ENCODE measurements at regions not wholly inside any gene's neighbourhood (a gene's known extent, or its start where the extent isn't known, plus 50 kb on each side); places are given as distances from the start of the nearest gene placed in this dataset.

DNA sequence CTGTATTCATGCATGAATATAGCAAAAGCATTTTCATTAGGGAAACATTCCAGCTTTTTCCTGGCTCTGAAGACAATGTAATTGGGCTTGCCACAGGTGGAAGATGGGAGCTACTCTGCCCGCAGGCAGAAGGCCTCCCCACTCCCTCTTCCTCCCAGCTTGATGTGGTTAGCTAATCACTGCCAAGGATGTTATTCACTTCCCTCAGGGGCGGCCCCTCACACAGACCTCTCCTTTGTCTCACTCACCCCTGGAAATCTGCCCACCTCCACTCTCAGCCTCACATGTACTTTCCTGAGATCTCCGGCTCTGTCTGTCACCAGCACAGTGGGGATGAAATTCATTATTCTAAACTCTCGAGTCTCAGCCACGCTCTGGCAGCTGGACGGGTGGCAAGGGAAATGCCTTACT is 100.7 kb downstream of the ANKRD60 start:
- Histone ChIP-seq H2AFZ (ENCODE audit: control insufficient read depth, low read length) (no peak overlapping the region), H3K36me3 (ENCODE audit: control insufficient read depth in 2 of 2, extremely low read depth in 1 of 2, insufficient read depth in 2 of 2, low read length in 2 of 2) (no peaks in the 10 kb centered on the region), H3K79me2 (ENCODE audit: control insufficient read depth, insufficient read depth, low read length) (no peaks in the 10 kb centered on the region), H3K4me3 (ENCODE audit: control insufficient read depth in 2 of 3, extremely low read depth in 1 of 3, insufficient read depth in 2 of 3, low read depth in 1 of 3, low read length in 3 of 3) (peak overlapping the region in 1 of 3 experiments; percentile 25), H3K9ac (ENCODE audit: control insufficient read depth, extremely low read depth, insufficient read depth, low read length) (peak overlapping the region; percentile 19), H3K9me3 (ENCODE audit: control insufficient read depth, low read depth, low read length) (peaks cover 18% of the 10 kb centered on the region), H3K4me2 (ENCODE audit: control insufficient read depth, extremely low read depth, insufficient read depth, low read depth, low read length) (peak overlapping the region; percentile 68), H4K20me1 (ENCODE audit: control insufficient read depth, extremely low read depth, insufficient read depth, low read length) (no peaks in the 10 kb centered on the region), H3K27me3 (ENCODE audit: control insufficient read depth, extremely low read depth, insufficient read depth, low read length) (peaks cover 24% of the 10 kb centered on the region), H3K4me1 (ENCODE audit: control insufficient read depth, extremely low read depth, insufficient read depth, low read length) (peaks cover 29% of the 10 kb centered on the region), H3K27ac (ENCODE audit: control insufficient read depth, insufficient read depth, low read length) (no peak overlapping the region), H3K9me1 (ENCODE audit: control insufficient read depth, extremely low read depth, insufficient read depth, low read length) (no peaks in the 10 kb centered on the region)
- DNase-seq (ENCODE audit: low read depth, low spot score) (peak; percentile 99), FAIRE-seq (peak; percentile 99)
- dilution Hi-C loops (cut with MboI; ENCODE audit: extremely low pct_ligation_motif_present, low sequenced_read_pairs), result no loop called here
- no peak for TF ChIP-seq EZH2 (IDR thresholded peaks at IDR 0.05; ENCODE audit: low read length)
- TF ChIP-seq CTCF (optimal IDR thresholded peaks at IDR 0.05 in 1 of 3, IDR thresholded peaks at IDR 0.05 in 1 of 3, conservative IDR thresholded peaks at IDR 0.05 in 1 of 3; ENCODE audit: extremely low read depth in 1 of 3, insufficient read depth in 2 of 3, low read length in 3 of 3), result no peak

DNA sequence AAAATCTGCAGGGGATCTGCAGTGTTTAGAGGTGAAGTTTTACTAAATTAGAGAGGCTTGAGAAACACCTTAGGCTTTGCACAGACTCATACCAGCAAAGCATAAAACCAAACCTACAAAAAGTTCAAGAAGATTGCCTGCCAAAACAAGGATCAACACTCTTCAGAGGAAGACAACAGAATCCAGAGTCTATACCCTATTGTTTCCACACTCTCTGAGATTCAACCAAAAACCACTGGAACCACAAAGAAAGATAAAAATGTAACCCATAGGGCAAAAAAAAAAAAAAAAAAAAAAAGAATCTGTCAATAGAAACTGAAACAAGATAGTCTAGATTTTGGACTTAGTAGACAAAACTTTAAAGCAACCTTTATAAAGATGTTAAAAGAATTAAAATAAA is 102.7 kb downstream of the ANKRD60 start:
- FAIRE-seq, result no peak
- DNase-seq (ENCODE audit: low read depth, low spot score), result no peak

More for the DNA sequence above, 102.7 kb downstream of the ANKRD60 start:
- Histone ChIP-seq H3K4me3 (ENCODE audit: control insufficient read depth in 2 of 3, extremely low read depth in 1 of 3, insufficient read depth in 2 of 3, low read depth in 1 of 3, low read length in 3 of 3) (no peak overlapping the region), H3K79me2 (ENCODE audit: control insufficient read depth, insufficient read depth, low read length) (no peaks in the 10 kb centered on the region), H3K4me1 (ENCODE audit: control insufficient read depth, extremely low read depth, insufficient read depth, low read length) (peaks cover 11% of the 10 kb centered on the region), H3K27ac (ENCODE audit: control insufficient read depth, insufficient read depth, low read length) (no peak overlapping the region), H2AFZ (ENCODE audit: control insufficient read depth, low read length) (no peak overlapping the region), H3K9ac (ENCODE audit: control insufficient read depth, extremely low read depth, insufficient read depth, low read length) (no peak overlapping the region), H4K20me1 (ENCODE audit: control insufficient read depth, extremely low read depth, insufficient read depth, low read length) (no peaks in the 10 kb centered on the region), H3K4me2 (ENCODE audit: control insufficient read depth, extremely low read depth, insufficient read depth, low read depth, low read length) (no peak overlapping the region), H3K9me1 (ENCODE audit: control insufficient read depth, extremely low read depth, insufficient read depth, low read length) (no peaks in the 10 kb centered on the region), H3K27me3 (ENCODE audit: control insufficient read depth, extremely low read depth, insufficient read depth, low read length) (peaks cover 24% of the 10 kb centered on the region), H3K9me3 (ENCODE audit: control insufficient read depth, low read depth, low read length) (peaks cover 18% of the 10 kb centered on the region), H3K36me3 (ENCODE audit: control insufficient read depth in 2 of 2, extremely low read depth in 1 of 2, insufficient read depth in 2 of 2, low read length in 2 of 2) (no peaks in the 10 kb centered on the region)
- no peak for TF ChIP-seq EZH2 (IDR thresholded peaks at IDR 0.05; ENCODE audit: low read length)
- TF ChIP-seq CTCF (optimal IDR thresholded peaks at IDR 0.05 in 1 of 3, IDR thresholded peaks at IDR 0.05 in 1 of 3, conservative IDR thresholded peaks at IDR 0.05 in 1 of 3; ENCODE audit: extremely low read depth in 1 of 3, insufficient read depth in 2 of 3, low read length in 3 of 3), result no peak
- dilution Hi-C loops (cut with MboI; ENCODE audit: extremely low pct_ligation_motif_present, low sequenced_read_pairs), result no loop called here
